Inflammatory macrophage treated with lipopolysaccharide for 1 hour (primary cell): ENCODE measurements at regions not wholly inside any gene's neighbourhood (a gene's known extent, or its start where the extent isn't known, plus 50 kb on each side); places are given as distances from the start of the nearest gene placed in this dataset.
A peak's percentile ranks its signal among the peaks of the same experiment; 100 is the strongest.
"Not testable (repeated sequence)": the region's sequence is repeated elsewhere in the genome, so short reads cannot be mapped to it uniquely, and the experiment has no call there.

Experiments
- DNase-seq, 2 donors: peaks; one replicate each; pipeline ENCODE4 v3.0.0-alpha.2; 2020 to 2022

GRCh38 chr5:58357121-58357520 is 102.8 kb downstream of the PLK2 start:
- no peak for DNase-seq

DNA sequence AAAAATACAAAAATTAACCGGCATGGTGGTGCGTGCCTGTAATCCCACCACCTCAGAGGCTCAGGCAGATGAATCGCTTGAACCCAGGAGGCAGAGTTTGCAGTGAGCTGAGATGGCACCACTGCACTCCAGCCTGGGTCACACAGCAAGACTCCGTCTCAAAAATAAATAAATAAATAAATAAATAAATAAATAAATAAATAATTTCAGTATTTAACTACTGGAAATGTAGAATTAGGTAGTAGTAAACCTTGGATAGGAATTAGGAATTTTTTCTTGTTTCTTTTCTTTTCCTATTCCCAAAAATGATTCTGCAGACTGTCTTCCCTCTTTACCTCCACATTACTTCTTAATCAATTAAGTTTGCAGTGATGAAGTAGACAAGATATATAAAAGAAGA is 103.2 kb downstream of the PLK2 start:
- DNase-seq: no peak

- DNase-seq: no peak
Measured at GRCh38 chr5:58354827-58355226, 105.1 kb downstream of the PLK2 start.

DNA sequence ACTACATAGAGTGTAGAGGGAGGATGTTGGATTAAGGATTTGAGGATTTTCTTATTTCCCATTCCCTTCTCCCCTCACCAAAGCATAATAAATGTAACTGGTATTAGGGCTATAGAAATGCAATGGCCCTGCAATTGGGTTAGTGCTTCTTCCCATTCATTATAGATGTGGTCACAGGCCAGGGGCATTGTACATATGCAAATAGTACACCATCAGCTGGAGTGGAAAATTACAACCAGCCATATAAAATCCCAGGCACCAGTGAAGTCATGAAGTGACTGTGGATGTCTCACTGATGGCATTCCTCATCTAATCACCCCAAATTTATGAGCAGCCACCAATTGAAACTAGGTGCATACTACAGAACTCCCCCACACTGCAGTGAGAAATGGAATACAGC is 105.9 kb downstream of the PLK2 start:
- no peak for DNase-seq

DNA sequence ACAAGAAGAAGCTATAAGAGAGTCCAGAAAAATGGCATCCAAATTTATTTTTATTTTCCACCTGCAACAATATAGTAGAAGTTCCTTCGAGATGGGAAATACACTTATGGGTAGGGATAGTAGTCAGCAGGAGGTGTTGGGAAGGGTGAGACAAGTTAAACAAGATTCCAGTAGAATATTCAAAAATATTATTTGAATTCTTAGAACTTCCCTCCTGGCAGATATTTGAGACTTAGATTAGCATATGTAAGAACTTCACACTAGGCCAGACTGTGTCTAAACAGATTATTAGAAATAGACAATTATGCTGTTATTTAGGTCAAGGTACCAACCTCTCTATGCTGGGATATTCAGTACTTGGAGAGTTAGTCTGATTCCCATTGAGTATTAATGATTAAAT is 108.7 kb downstream of the PLK2 start:
- no peak for DNase-seq

DNA sequence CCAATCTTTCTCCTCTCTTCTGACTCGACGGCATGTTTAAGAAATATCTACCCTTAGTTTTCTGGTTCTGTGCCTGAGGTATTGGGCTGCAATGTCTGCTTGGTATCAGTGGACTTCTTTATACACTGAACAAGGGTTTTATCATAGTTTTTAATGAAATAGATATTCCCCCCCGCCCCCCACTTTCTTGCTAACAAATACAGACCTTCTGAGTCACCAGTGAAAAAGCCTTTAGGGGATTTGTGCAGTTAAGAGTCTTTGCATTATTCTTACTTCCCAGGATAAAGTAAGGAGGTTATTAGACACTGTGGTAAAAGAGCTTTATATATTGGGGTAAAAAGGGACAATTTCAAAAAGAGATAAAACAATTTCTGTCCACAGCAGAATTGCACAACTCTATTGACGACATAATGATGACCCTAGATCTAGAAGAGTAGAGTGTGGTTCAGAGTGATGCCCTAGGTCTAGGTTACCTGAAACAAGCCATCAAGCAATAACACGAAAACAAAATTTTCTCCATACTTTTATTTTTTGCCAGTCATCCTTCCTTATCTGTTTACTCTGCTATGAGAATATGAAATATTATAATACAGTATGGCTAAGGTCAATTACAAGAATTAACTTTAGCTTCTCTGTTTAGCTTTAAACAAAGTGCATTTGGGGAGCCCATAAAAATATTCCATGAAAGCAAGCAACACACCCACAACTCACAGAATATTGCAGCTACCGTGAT is 110.7 kb downstream of the PLK2 start:
- DNase-seq: no peak

DNA sequence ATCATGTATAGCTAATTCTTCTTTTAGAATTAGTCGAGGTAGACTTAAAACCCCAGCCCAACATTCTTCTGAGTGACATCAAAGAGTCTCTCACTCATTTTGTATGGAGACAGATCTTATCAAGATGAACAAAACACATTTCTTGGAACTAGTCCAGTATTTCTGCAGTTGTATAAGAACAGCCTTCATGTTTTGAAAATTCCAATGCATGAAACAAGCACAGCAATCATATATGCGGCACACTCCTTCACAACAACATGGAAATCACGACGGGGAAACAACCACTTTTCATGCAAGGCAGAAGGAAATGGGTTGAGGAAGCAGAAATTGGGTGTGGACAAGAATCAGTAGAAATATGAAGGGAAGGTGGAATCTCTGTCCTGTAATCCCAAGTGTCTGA is 113.8 kb downstream of the PLK2 start:
- no peak for DNase-seq

DNA sequence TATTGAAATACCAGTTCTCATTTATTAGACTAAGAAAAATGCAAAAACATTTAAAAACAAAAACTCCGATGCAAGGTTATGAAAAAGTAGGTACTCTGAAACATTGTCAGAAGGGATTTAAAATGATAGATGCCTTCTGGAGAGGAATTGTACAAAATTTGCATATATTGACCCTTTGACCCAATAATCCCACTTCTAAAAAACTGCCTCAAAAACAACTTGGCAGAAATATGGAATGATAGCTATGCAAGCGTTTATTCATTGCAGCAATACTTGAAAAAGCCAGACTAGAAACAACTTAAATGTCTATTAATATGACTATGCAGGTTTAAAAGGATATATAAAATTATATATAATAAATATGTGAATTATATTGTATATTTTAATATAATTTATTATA is 118.4 kb downstream of the PLK2 start:
- no peak for DNase-seq

DNA sequence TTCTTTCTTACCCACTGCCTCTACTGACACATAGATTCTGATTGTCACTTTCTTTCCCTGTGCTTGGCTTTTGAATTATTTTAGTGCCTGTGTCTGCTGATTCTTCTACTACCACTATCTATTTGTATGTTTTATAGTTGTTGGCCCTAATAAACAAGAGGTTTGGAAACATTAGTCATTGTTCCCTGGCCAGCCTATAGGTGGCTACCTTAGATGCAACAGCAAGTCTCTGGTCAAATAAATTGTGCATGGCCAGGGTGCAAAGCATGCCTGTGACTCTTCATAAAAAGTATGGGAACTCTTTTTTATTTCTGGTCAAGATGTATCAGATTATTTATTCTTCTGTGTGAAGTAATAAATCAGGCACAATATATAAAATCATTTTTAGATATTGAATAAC is 124.4 kb downstream of the PLK2 start:
- no peak for DNase-seq

- DNase-seq: no peak
Measured at GRCh38 chr5:58334035-58334434, 125.9 kb downstream of the PLK2 start.

DNA sequence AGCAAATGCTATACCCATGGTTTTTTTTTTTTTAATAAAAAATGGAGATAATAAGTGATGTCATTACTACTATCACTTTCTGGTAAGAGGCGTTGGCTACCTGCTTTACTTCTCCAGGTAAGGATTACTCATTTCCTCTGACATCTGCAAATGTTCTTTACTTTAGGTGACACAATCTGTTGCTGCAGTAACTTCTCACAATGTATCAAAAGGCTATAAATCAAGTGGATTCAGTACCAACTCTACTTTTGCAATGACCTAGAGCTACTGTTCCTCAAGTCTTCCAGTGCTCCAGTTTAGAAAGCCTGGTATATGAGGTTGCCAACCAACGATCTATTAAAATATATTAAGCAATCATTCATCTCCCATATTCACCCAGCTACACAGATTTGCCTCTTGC is 129.1 kb downstream of the PLK2 start:
- no peak for DNase-seq

DNA sequence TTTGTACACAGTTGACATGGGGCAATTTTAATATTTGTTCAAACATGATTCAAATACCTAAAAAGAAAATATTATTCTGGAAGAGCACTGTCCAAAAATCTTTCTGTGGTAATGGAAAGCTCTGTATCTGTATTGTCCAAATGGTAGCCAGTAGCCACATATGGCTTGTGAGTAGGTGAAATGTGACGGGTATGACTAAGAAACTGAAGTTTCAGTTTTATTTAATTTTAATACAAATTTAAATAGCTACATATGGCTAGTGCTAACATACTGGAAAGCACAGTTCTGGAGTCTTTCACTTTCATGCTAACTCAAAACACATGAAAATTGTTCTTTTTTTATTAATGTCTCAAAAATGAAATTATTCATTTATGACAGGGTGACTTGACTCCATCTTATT is 132.6 kb downstream of the PLK2 start:
- DNase-seq: no peak

GRCh38 chr5:58326022-58326421 is 133.9 kb downstream of the PLK2 start:
- no peak for DNase-seq

- no peak for DNase-seq
Measured at GRCh38 chr5:58322453-58322852, 137.4 kb downstream of the PLK2 start.

DNA sequence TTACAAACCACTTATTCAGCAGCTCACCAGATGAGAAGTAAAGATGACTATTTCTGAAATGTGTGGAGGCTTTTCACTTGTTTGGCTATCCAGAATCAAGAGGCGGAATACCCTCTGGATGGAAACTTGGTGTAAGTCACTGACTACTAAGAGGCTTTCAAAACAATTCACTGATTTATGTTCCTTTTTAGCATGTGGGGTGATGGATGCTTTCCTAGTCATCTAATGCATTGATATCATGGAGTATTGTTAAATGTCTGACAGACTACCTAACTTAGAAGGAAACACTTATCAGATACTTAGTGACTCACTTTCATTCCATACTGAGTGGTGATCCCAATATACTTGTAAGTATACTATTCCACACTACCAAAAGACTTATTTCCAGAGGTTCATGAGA is 141.4 kb downstream of the PLK2 start:
- no peak for DNase-seq

- DNase-seq: no peak
Measured at GRCh38 chr5:58317808-58318207, 142.1 kb downstream of the PLK2 start.

DNA sequence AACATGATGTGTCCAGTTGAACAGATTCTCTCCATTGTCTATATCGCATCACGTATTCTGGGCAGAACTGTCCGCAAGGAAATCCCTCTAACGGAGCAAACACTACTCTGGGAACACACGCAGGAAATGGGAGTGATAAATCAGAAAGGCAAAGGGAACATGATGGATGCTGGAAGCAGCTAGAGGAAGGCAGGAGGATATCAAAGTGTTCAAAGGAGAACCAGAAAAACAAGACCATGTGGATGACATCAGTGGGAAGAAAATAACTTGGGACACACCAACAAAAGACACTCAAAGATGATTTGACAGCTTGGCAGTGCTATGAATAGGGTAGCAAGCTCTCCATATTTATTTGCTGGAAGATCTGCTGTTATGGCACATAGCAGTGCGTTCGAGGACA is 142.9 kb downstream of the PLK2 start:
- DNase-seq: no peak

DNA sequence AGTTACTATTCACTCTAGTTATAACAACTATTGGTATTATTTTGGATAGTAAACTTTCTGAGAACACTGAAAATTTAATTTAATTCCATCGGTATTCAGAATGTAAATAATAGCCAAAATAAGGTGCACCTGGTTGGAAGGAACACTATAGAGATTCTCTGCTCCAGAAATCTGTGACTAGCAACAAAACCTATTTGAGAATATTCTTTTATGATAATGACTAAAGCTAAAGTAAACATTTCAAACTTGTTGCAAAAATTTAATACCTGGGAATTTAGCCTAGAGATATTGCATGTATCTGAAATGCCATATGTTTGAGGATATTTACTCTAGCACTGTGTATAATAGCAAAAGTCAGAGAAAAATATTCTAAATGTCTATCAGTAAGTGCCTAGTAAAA is 144.1 kb downstream of the PLK2 start:
- DNase-seq: no peak

- DNase-seq: peak in 1 of 2 donors; percentile 1
Measured at GRCh38 chr5:58314356-58315210, 145.3 kb downstream of the PLK2 start.

DNA sequence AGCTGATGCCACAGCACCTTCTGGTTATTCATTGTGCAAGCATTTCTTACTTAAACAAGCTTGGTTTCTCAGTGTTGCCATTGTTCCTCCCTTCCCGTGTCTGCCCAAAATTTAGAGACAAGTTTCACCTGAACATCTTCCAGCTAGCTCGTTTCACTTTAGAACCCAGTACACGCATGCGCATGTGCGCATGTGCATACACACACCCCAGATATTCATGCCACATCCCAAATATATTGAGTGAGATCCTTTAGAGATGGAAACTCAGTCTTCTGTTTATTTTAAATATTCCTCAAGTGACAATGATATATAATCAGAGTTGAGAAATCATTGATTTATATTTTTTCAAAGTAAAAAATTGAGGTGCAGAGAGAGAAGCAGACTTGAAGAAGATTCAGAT is 147.6 kb downstream of the PLK2 start:
- no peak for DNase-seq

- DNase-seq: no peak
Measured at GRCh38 chr5:58311526-58311925, 148.4 kb downstream of the PLK2 start.

DNA sequence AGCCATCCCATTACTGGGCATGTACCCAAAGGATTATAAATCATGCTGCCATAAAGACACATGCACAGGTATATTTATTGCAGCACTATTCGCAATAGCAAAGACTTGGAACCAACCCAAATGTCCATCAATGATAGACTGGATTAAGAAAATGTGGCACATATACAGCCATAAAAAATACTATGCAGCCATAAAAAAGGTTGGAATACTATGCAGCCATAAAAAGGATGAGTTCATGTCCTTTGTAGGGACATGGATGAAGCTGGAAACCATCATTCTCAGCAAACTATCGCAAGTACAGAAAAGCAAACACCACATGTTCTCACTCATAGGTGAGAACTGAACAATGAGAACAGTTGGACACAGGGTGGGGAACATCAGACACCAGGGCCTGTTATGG is 151.5 kb downstream of the PLK2 start:
- DNase-seq: not testable (repeated sequence)

DNA sequence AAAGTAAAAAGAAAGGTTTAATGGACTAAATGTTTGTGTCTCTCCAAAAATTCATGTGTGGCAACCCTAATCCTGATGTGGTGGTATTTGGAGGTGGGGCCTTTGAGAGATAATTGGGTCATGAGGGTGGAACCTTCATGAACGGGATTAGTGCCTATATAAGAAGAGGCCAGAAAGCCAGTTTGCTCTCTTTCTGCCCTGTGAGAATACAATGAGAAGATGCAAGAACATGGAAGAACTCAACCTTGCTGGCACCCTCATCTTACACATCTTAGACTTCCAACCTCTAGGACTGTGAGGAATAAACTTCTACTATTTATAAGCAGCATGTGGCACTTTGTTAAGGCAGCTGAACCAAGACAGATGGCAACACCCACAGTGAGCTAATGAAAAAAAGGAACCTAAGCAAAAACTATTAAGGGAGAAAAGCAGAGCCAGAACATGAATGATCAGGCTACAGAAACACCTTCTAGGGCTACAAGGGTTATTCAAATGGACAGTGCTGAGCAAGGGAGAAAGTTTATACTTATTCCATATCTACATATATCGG is 159.5 kb downstream of the PLK2 start:
- peak; percentile 10 to 32 for DNase-seq

DNA sequence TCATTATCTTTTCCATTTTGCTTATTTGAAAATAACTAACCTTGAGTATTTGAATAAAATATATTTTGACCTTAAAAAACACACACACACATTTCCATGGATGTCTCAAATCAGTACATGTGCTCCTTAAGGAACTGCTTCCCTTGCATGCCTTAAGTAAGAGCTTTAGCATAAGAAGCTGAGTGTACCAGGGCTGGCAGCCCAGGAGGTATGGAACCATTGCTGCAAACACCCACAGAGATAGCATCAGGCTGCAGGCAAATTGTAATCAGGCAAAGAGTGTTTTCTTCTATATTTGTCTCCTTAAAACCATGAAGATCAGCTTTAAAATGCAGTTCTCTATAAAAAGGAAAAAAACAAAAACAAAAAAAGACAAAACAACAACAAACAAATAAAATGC is 160.6 kb downstream of the PLK2 start:
- no peak for DNase-seq
